ENCODE measurements at regions not wholly inside any gene's neighbourhood (a gene's known extent, or its start where the extent isn't known, plus 50 kb on each side); places are given as distances from the start of the nearest gene placed in this dataset.

DNA sequence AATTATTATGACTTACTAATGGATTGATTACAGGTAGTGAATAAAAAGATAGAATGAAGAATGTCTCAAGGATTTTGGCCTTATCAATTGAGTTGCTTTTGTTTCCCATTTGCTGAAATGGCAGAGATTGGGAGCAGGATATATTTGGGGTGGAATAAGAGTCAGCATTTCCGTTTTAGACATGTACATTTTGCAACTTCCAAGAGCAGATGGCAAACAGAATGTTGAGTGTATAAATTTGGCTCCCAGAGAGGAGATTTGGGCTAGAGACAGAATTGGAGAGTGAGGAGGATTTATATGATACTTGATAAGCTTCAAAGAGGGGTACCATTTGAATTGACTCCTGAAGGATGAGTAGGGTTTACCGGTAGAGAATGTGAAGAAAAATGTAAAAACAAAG is 437.9 kb upstream of the PAPPA start:
- no peak for DNase-seq (ENCODE audit: low spot score)

DNA sequence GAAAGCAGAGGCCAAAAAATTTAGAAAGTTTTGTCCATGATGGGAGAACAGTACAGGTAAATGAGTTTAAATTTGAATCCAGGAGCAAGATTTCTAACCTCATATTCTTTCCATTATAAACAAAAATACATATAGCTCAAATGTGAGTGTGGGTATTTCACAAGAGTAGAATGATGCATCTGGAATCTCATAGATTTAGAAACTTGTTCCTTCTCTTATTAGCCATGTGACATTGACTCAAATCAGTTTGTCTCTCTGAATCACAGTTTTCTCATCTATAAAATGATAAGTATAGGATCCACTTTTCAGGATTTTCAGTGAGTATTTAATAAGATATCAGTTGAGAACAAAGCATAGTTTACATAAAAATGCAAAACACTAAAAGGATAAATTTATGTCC is 436.3 kb upstream of the PAPPA start:
- DNase-seq (ENCODE audit: low spot score): no peak

DNA sequence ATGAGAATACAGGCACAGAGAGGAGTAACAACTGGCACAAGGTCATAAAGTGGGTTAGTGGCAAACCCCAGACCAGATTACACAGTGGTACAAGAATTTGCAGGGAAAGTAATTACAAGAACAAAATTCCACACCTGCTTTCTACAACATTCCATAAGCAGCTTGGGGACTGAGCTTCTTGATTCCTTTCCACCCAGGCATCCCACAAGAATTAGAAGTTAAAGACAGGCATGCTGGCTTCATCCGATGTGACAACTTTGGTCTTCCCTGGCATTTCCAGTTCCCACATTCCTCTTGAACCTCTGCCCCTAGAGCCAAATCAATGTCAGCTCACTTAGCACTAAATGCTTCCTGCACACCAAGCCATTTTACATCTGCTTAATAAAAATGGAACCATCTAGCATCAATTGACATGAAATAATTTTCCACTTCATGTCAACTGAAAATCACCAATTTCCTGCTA is 435.8 kb upstream of the PAPPA start:
- no peak for DNase-seq (ENCODE audit: low spot score)

DNA sequence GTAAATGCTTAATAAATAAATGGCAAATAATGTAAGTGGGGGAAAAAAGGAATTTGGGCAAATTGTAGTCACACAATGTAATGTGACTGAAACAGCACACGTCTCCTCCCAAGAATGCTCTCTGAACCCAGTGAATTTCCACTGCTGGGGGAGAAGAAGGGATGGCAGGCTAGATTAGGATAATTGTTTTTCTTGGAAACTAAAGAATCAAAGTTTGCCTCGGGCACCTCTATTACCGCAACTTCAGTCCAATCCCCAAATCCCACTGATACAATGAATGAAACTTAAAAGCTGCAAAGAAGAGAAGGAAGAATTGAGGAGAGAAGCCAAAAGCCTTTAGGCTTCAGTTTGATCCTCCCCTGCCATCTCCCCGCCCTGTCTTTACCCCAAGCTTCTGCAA is 423.2 kb upstream of the PAPPA start:
- no peak for DNase-seq (ENCODE audit: low spot score)

DNA sequence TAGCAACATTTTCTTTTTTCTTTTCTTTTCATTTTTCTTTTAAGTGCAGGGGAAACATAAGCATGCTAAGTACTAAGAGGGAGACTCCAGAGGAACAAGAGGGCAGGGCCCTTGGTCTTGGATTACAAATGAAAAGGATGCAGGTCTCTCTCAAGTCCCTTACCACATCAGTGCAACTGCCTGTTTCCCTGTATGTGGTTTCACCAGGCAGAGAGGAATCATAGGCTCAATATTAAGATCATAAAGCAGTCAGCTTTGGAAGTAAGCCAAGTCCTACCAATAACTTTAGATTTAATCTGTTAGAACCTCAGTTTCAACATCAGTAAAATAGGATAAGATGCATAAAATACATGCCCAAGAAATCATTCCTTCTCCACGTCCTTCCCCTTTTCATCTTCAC is 422.7 kb upstream of the PAPPA start:
- DNase-seq (ENCODE audit: low spot score): no peak

DNA sequence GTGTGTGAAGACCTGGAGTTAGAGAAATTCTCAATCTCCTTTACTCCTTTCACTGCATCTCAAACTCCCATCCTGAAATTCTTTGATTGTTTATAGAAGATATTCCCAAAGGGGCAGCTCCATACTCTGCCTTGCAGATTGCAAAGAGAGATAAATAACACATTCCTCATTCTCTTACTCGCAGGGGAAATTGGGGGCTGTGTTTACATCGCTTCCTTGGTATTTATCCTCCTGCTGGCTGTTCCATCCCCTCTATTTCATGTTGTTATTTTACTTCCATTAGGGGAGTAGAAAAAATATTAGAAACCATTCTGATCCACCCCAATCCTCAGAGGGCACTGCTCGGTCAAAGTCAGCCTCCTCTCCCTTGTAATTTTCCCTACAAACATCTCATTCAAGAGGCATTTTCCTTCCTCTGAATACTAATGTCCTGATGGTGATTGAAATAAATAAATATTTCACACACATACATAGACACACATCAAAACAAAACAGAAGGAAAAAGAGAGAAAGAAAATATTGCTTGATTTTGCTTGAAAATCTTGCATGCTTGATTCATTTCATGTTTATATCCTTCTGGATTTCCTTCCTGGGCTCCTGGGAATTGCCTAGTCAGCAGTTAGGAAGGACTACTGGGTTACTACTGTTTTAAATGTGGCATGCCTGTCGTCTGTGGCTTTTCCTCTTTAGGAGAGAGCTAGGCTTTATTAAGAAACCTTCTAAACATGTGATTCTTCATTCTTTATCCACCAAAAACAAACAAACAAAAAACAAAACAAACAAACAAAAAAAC is 420.1 kb upstream of the PAPPA start:
- no peak for DNase-seq (ENCODE audit: low spot score)

DNA sequence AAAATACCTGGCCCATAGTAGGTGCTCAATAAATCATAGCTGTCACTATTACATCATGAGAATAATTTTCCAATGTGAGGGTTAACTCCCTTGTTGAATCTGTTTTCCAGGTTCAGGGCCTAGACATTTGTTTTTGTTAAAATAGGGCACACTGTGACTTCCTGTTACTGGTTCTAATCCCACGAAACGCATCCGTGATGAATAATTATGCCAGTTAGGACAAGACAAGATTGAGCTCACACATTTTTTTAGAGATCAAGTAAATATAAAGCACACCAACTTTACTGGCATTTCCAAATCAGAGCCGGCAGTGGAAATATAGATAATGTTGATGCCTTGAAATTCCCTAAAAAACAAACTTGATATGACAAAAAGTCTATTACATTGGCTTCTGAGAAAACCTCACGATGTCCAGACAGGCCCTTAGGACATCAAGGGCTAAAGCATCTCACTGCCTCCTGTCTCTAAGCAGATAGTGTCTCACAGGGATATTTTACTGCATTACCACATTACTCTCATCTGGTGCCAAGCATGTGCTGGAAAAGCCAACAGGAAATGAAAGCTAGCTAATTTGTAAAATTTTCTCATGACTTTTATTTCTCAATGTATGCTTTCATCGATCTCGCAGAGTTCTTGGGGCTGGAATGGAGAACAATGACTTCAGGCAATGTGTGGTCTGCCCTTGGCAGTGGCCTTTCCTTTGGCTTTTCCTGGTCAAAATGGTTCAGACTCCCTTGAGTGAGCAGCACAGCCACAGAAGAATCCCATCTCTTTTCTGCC is 414.3 kb upstream of the PAPPA start:
- DNase-seq (ENCODE audit: low spot score): no peak

DNA sequence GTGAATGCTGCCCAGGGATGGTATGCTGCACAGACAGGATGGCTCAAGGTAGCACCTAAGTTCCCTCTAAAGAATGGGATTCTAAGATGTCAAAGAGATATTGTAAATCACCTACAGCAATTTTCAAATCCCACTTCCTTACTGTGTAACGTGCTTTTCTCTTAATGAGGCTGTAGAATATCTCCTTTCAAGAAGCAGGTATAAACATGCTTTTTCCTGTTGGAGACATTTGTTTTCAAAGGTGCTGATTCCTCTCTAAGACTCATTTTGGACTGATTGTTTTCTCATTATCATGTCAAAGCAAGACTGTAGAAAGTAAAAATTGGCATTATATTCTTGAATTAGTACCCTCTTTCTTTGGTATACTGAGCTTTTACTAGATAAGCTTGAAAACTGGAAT is 412.6 kb upstream of the PAPPA start:
- DNase-seq (ENCODE audit: low spot score): no peak

DNA sequence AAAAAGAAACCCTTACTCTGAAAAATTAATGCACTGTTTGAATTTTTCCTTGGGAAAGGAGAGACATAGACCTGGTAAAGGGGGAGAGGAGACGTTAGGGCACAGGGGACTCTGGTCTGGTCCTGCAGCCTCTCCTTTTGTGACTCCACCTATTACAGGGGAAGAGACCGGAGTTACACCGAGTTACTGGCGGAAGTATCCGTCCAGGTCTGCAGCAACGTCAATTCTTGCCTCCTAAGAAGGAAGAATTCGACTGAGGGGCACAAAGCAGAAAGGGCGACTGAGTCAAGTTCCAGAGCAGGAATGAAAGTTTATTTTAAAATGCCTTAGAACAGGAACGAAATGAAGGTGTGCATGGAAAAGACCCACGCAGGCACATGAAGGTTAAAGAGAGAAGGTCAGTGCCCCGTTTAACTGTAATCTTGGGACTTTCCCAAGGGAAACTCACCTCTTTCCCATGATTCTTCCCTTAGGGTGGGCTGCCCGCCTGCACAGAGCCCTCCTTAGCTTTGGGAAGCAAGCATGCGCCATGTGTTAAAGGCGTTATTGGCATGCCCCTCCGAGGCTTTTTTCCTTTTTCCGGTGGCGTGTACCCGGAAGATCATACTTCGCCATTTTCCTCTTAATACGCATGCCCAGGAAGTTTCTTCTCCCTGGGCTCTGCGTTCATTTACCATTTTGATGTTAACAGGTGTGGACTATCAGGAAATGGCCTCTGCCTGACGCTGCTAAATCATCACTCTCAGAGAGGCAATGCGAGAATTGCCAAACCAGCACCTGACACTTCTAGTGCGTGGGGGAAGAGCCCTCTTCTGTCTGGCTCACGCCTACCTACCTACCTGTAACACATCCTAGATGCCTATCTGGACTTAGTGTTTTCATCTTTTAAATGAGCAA is 409.6 kb upstream of the PAPPA start:
- DNase-seq (ENCODE audit: low spot score): no peak

DNA sequence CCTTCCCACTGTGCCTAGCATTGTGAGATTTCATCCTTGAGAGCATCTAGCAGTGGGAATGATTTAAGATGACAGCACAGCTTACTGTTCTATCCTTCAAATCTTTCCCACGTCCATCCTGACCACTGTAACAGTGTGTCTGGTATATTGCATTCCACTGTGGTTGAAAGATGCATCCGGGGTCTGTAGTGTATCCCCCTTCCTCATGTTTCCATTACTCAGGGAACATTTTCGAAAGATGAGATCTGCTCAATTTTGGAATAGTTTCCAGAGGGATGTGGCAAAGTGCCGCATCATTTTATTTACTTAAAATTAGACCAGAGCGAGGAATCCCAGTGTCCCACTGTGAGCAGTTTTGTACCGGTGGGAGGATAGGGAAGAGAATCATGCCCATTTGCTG is 407.1 kb upstream of the PAPPA start:
- DNase-seq (ENCODE audit: low spot score): no peak

DNA sequence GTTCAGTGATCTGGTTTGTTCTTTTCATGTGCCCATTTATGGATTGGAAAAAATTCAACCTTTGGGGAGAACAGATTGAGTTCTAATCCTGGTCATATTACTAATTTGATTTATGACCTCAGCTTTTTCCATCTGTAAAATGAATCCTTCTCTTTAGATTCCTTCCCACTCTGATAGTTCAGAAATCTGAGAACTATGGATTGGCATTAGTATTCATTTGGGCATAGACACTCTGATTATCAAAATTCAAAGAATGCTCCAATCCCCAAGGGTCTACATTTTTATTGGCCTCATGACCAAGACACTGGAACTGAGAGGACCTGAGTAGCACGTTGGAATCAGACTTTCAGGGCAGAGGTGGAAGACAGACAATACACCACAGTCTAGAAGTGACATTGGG is 405.9 kb upstream of the PAPPA start:
- DNase-seq (ENCODE audit: low spot score): no peak

DNA sequence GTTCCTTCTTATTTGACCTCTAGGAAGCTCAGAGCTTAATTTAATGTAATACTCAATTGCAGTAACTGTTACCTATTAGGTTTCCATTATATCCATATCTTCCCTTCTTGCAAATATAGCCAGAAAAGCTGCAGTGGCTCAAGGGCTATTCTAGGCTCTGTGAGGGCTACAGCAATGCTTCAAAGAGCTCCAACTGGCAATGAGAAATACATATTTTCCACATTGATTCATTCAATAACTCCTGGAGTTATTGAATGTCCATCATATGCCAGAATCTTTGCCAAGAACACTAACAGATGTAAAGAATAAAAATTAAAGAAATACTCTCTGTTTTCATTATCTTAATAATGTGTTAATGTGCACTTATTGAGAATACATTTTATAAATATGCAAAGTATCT is 396.9 kb upstream of the PAPPA start:
- DNase-seq (ENCODE audit: low spot score): no peak

DNA sequence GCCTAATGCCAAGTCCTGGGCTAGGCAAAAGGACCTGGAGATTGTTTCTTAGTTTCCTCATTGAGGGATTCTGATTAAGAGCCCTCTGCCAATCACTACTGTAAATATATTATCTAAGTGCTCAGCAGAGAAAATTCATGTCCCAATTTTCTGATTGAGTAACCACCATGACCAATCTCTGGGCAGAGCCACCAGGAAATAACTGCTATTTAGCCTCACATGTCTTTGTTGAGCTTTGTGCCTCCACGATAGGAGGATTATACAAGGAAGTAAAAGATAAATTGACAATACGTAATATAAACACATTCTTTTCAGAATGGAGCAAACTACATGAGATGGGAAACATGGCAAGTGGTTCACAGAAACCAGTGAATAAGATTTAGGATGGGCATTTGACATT is 396.1 kb upstream of the PAPPA start:
- DNase-seq (ENCODE audit: low spot score): no peak

DNA sequence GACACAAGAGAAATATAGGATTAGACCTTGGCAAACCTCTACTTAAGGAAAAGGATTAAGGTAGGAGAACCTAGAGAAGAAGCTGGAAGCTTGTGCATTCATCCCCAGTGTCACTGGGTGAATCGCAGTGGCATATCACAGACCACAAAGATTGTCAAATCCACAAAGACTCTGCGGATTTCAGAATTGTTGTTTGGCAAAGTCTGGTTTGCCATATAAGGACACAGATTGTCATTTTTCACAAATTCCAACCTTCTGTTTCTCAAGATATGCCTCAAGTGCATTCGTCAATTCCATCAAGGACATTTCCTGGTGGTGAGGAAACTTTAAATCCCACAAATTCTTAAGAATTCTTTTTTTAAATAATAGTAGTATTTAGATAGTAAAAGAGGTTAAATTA is 395.1 kb upstream of the PAPPA start:
- DNase-seq (ENCODE audit: low spot score): no peak

DNA sequence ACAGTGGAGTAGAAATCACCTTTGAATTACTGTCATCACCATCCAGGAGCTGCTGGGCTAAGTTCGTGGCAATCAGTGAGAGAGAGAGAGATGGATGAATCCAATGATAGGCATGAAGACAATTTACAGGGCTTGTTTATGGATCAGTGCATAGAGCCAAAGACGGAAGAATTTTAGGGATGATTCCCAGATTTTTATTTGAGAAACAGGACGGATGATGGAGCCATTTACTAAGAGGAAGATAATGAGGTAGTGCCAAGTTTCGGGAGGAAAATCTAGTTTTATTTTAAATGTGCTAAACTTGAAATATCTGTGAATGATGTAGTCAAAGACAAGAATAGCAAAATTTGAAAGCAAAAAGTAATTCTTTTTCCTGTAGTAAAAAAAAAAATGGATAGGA is 394.2 kb upstream of the PAPPA start:
- DNase-seq (ENCODE audit: low spot score): no peak

DNA sequence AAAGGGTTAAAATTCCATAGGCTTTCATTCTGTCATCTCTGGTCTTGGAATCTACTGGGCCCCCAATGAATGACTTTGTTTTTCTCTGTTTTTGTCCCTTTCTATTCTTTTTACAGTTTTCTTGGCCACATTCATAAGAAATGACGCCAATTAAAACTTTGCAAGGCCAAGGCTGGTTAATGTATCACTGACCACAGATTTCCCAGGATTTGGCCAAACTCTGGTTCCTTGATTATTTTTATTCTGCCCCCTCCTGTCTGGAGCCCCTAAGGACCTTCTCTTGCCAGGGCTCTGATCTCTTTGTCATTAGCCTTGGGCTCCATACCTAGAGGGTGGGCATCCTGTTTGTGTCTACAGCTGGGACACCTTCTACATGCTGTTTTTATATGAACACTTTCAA is 388.9 kb upstream of the PAPPA start:
- no peak for DNase-seq (ENCODE audit: low spot score)

DNA sequence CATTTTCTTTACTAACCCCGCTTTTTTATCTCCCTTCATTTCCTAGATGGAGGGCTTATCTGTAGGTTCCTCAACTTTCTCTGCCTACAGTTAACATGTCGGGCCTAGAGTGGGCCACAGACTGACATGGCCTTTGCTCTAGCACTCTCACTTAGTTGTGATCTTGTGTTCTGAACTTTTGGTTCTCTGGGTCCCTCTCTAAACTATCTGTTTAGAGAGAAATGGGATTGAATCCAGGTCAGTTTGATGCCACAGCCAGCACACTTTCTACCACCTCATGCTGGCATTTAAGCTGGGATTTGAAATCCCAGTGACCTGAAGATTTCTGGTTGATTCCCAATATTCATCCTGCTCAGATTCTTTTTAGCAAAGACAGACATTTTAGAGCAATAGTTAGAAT is 388.5 kb upstream of the PAPPA start:
- no peak for DNase-seq (ENCODE audit: low spot score)

DNA sequence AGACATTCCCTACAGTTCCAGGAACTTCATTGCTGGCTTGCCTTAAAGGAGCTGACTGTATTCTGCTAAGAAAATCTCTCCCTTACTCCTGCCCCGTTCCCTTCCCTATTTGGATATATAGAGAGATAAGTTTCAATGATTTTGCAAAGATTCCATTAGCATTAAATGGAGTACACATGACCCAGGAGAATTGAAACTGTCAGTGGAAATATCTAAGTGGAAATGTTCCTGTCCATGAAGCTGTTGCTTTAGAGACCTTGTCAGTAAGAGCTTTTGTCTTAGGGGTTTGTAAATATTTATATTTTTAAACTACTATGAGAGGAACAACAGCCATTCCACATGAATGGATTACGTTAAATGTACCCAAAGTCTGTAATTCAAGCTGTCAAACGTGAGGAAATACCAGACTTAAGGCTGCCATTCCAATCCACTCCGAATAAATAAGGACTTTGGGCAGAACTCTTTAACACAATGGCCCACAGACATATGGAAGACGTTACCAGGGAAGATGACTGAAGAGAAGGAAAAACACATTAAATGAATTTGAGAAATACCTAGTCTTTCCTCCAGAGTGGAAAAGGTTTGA is 387.1 kb upstream of the PAPPA start:
- no peak for DNase-seq (ENCODE audit: low spot score)

DNA sequence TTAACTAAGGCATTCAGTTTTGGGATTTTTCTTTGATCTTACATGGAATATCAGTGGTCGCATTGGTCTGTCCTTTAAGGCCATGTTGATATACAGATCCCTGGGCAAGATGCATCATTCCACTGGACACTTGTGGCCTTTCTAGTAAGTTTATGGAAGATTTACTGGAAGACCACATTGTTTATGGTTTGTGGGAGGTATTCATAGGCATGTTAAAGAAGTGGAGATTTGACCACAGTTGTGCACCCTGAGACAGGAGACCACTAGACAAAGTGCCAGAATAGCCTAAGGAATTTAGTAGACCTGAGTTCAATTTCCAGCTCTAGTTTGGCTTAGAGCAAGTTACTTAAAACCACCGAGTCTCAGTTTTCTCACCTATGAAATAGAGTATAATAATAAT is 383.1 kb upstream of the PAPPA start:
- DNase-seq (ENCODE audit: low spot score): no peak

DNA sequence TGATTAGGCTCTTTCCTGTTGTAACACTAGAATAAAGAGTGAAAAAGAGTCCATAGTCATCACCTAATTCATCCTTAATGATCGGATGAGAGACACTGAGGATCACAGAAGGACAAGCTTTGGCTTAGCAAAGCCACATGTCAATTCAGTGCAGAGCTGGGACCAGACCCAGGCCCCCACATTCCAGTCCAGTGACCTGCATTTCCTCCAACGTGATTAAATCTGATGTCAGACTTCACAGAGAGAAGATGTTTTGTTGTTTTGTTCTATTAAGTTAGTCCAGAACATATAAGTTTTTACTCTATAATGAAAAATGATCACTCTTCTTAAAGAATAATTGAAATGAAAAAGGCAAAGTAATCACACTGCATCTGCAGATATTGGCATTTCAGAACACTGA is 377.9 kb upstream of the PAPPA start:
- no peak for DNase-seq (ENCODE audit: low spot score)

DNA sequence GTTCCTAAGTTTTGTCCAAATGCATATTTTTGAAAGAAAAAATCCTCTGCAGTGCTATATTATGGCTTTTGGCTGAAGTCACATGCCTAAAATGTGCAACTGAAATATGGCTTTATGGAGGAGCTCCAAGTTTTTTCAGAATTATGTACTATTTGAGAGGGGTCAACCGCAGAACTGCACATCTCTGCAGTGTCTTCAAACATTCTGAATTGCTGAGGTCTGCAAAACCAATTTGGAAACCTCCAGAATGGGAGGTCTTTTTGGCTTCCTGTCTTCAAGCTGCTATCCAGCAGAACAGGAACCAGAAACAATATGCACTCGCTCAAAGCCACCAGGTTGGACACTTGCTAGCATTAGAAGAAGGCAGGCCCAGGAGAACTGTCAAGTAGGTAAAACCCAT is 376.0 kb upstream of the PAPPA start:
- no peak for DNase-seq (ENCODE audit: low spot score)

All from SK-N-DZ (cell line).